MM.1S (cell line): ENCODE measurements at regions not wholly inside any gene's neighbourhood (a gene's known extent, or its start where the extent isn't known, plus 50 kb on each side); places are given as distances from the start of the nearest gene placed in this dataset.

Experiments
- DNase-seq: peaks from one replicate; pipeline ENCODE4 v3.0.0-alpha.2; 2015
- H2AFZ ChIP-seq: fragments of 300-600 bp; sonication (generic); 2 replicates; pipeline ENCODE4 v1.6.0; 2016; ENCODE audit warnings: antibody characterized with exemption, low read length
- H3F3A ChIP-seq: fragments of 300-600 bp; sonication (generic); 2 replicates; pipeline ENCODE4 v1.6.1; 2016; ENCODE audit warnings: mild to moderate bottlenecking, antibody characterized with exemption, low read length, moderate library complexity, mixed read lengths; ENCODE audit not compliant: insufficient read depth
- H3K27ac ChIP-seq: fragments of 300-600 bp; sonication (generic); 2 replicates; pipeline ENCODE4 v1.5.1; 2016; ENCODE audit warnings: mild to moderate bottlenecking, low read length
- H3K27me3 ChIP-seq: fragments of 300-600 bp; sonication (generic); replicated peaks from 2 replicates; pipeline ENCODE4 v1.6.0; 2016; ENCODE audit warnings: low read length; ENCODE audit not compliant: insufficient read depth
- H3K36me3 ChIP-seq: fragments of 300-600 bp; sonication (generic); replicated peaks from 2 replicates; pipeline ENCODE4 v1.6.1; 2016; ENCODE audit warnings: mild to moderate bottlenecking, low read length, mixed read lengths; ENCODE audit not compliant: insufficient read depth
- H3K4me1 ChIP-seq: fragments of 300-600 bp; sonication (generic); 2 replicates; pipeline ENCODE4 v1.6.1; 2016; ENCODE audit warnings: low read length, mixed read lengths
- H3K4me2 ChIP-seq: fragments of 300-600 bp; sonication (generic); 2 replicates; pipeline ENCODE4 v1.6.0; 2016; ENCODE audit warnings: low read depth, low read length
- H3K4me3 ChIP-seq: fragments of 300-600 bp; sonication (generic); 2 replicates; pipeline ENCODE4 v1.5.1; 2016; ENCODE audit warnings: low read length, mixed read lengths
- H3K79me2 ChIP-seq: fragments of 300-600 bp; sonication (generic); 2 replicates; pipeline ENCODE4 v1.6.1; 2016; ENCODE audit warnings: mixed run types, low read length, mixed read lengths
- H3K9ac ChIP-seq: fragments of 300-600 bp; sonication (generic); 2 replicates; pipeline ENCODE4 v1.6.1; 2016; ENCODE audit warnings: low read length, mixed read lengths
- H3K9me2 ChIP-seq: fragments of 300-600 bp; sonication (generic); replicated peaks from 2 replicates; pipeline ENCODE4 v1.6.1; 2016; ENCODE audit warnings: mild to moderate bottlenecking, low read length, mixed read lengths; ENCODE audit not compliant: insufficient read depth
- H3K9me3 ChIP-seq: fragments of 300-600 bp; sonication (generic); replicated peaks from 2 replicates; pipeline ENCODE4 v1.6.1; 2016; ENCODE audit warnings: mild to moderate bottlenecking, low read length, mixed read lengths; ENCODE audit not compliant: insufficient read depth
- H4K20me1 ChIP-seq: fragments of 300-600 bp; sonication (generic); 2 replicates; pipeline ENCODE4 v1.6.1; 2016; ENCODE audit warnings: mild to moderate bottlenecking, low read length, moderate library complexity, mixed read lengths; ENCODE audit not compliant: insufficient read depth
- EZH2 ChIP-seq: fragments of 300-600 bp; sonication (generic); optimal IDR thresholded peaks from 2 replicates; pipeline ENCODE3; 2017; ENCODE audit warnings: low read depth, mild to moderate bottlenecking, antibody characterized with exemption, low read length, mixed read lengths
- EZH2phosphoT487 ChIP-seq: fragments of 300-600 bp; sonication (generic); IDR thresholded peaks from 2 replicates; pipeline ENCODE4 v1.6.1; 2018; ENCODE audit warnings: antibody characterized with exemption, low read length
- TF ChIP-seq, protein P1 (sequence below): fragments of 300-600 bp; sonication (generic); IDR thresholded peaks from 2 replicates; pipeline ENCODE4 v1.5.1; 2016; ENCODE audit warnings: antibody characterized with exemption, low read length, mixed read lengths

DNA sequence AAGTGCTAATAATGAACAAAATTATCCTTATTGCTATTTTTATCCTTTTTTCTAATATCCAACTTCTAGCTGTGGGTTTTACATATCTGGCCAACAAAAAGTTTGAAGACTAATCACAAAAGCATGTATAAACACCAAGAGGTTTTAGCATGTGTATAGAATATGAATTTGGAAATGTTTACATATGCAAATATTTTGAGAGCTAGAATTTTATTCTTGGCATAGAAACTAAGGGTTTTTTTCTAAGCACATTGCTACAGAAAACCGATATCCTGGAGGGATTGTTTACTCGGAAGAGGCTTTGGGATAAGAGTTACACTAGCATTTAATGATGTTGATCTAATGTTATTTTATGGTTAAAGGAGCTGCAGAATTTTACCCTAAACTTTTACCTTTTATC, 392.1 kb downstream of the EFNB2 start:
- H3K27ac ChIP-seq: no peak overlapping the region
- H2AFZ ChIP-seq: no peak overlapping the region
- H3K9me3 ChIP-seq: no peaks in the 10 kb centered on the region
- no peaks in the 10 kb centered on the region for H3K27me3 ChIP-seq
- H3K4me3 ChIP-seq: no peak overlapping the region
- no peaks in the 10 kb centered on the region for H3K9me2 ChIP-seq
- H3K79me2 ChIP-seq: no peaks in the 10 kb centered on the region
- no peaks in the 10 kb centered on the region for H3K36me3 ChIP-seq
- TF ChIP-seq EZH2 (no peak), EZH2phosphoT487 (no peak)
- TF ChIP-seq, protein P1, sequence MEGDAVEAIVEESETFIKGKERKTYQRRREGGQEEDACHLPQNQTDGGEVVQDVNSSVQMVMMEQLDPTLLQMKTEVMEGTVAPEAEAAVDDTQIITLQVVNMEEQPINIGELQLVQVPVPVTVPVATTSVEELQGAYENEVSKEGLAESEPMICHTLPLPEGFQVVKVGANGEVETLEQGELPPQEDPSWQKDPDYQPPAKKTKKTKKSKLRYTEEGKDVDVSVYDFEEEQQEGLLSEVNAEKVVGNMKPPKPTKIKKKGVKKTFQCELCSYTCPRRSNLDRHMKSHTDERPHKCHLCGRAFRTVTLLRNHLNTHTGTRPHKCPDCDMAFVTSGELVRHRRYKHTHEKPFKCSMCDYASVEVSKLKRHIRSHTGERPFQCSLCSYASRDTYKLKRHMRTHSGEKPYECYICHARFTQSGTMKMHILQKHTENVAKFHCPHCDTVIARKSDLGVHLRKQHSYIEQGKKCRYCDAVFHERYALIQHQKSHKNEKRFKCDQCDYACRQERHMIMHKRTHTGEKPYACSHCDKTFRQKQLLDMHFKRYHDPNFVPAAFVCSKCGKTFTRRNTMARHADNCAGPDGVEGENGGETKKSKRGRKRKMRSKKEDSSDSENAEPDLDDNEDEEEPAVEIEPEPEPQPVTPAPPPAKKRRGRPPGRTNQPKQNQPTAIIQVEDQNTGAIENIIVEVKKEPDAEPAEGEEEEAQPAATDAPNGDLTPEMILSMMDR: no peak
- no peaks in the 10 kb centered on the region for H3K4me1 ChIP-seq
- H3K4me2 ChIP-seq: no peak overlapping the region
- H4K20me1 ChIP-seq: no peaks in the 10 kb centered on the region
- H3F3A ChIP-seq: no peaks in the 10 kb centered on the region
- DNase-seq: no peak
- H3K9ac ChIP-seq: no peak overlapping the region

DNA sequence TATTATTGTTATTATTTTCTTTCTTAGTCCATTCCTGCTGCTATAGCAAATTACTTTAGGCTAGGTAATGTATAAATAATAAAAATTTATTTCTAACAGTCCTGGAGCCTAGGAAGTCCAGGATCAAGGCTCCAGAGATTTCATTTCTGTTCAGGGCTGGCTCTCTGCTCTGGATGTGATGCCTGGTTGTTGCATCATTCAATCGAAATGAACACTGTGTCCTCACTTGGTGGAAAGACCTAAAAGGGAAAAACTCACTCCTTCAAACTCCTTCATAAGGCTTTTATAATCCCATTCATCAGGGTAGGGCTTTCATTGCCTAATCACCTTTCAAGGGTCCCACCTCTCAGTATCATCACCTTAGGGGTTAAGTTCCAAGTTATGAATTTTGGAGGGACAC, 395.0 kb downstream of the EFNB2 start:
- Histone ChIP-seq H3F3A (no peaks in the 10 kb centered on the region), H3K36me3 (no peaks in the 10 kb centered on the region), H3K27me3 (no peaks in the 10 kb centered on the region), H2AFZ (no peak overlapping the region), H3K4me1 (no peaks in the 10 kb centered on the region), H4K20me1 (no peaks in the 10 kb centered on the region), H3K4me2 (no peak overlapping the region), H3K9ac (no peak overlapping the region), H3K79me2 (no peaks in the 10 kb centered on the region), H3K4me3 (no peak overlapping the region), H3K27ac (no peak overlapping the region), H3K9me2 (no peaks in the 10 kb centered on the region), H3K9me3 (no peaks in the 10 kb centered on the region)
- TF ChIP-seq, protein P1: no peak
- no peak for TF ChIP-seq EZH2
- no peak for TF ChIP-seq EZH2phosphoT487
- DNase-seq: no peak

GRCh38 chr13:106139942-106140341, 395.5 kb downstream of the EFNB2 start:
- Histone ChIP-seq H3K4me1 (no peaks in the 10 kb centered on the region), H3K4me3 (no peak overlapping the region), H3K4me2 (no peak overlapping the region), H3K9me2 (no peaks in the 10 kb centered on the region), H3K79me2 (no peaks in the 10 kb centered on the region), H3K9me3 (no peaks in the 10 kb centered on the region), H3K27me3 (no peaks in the 10 kb centered on the region), H3K27ac (no peak overlapping the region), H4K20me1 (no peaks in the 10 kb centered on the region), H3K36me3 (no peaks in the 10 kb centered on the region), H3K9ac (no peak overlapping the region), H2AFZ (no peak overlapping the region), H3F3A (no peaks in the 10 kb centered on the region)
- DNase-seq: no peak
- TF ChIP-seq, protein P1: no peak
- TF ChIP-seq EZH2phosphoT487 (no peak), EZH2 (no peak)
